ENCODE measurements at regions not wholly inside any gene's neighbourhood (a gene's known extent, or its start where the extent isn't known, plus 50 kb on each side); places are given as distances from the start of the nearest gene placed in this dataset.

DNA sequence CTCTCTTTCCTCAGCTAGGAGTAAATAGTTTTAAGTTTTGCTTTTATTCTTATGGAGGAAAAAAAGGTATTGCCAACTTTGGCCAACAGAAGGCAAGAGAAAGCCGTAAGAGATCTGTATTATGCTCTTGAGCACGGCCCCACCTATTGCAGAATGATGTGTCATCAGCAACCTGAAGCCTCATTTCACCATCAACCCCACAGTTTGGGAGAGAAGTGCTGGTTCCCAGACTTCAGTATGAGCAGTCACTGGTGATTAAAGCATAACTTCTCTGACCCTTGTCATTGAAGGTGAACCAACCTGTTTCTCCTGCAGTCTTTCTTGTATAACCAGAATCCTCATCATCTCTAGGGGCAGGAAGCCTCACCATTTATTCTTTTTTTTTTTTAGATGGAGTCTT is 100.2 kb downstream of the SIPA1L2 start:
- CTCF ChIA-PET, result no interaction called here
- TF ChIP-seq, protein P1, sequence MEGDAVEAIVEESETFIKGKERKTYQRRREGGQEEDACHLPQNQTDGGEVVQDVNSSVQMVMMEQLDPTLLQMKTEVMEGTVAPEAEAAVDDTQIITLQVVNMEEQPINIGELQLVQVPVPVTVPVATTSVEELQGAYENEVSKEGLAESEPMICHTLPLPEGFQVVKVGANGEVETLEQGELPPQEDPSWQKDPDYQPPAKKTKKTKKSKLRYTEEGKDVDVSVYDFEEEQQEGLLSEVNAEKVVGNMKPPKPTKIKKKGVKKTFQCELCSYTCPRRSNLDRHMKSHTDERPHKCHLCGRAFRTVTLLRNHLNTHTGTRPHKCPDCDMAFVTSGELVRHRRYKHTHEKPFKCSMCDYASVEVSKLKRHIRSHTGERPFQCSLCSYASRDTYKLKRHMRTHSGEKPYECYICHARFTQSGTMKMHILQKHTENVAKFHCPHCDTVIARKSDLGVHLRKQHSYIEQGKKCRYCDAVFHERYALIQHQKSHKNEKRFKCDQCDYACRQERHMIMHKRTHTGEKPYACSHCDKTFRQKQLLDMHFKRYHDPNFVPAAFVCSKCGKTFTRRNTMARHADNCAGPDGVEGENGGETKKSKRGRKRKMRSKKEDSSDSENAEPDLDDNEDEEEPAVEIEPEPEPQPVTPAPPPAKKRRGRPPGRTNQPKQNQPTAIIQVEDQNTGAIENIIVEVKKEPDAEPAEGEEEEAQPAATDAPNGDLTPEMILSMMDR (IDR thresholded peaks at IDR 0.05; ENCODE audit: insufficient read depth, low read depth, low read length), result no peak

DNA sequence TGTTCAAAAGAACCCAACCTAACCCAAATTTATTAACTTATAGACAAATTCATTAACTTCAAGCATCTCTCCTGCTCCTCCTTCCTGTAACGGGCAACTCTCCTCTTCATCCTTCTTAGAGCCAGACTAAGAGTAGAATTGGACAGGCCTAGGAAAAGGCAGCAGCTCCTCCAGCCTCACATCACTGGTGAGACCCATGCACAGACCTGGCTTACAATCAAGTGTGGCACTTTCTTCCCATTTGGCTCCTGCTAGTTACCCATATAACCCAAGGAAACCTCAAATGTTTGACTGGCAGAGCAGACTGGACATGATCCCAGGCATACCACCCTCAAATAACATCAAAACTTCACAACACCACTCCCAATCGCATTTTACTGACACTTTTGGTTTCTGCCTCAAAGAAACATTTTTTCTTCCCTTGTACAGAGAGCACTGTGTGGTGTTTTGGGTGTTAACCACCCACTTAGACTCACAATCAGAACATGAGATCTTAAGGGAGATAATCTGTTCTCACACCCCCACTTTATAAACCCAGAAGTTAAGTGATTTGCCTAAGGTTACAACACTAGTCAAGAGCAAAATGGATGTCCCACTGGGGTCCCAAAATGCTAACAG is 101.4 kb downstream of the SIPA1L2 start:
- ChIA-PET CTCF (no interaction called here), POLR2A (no interaction called here)
- Histone ChIP-seq H3K4me3 (ENCODE audit: low read depth, low read length) (no peak overlapping the region), H3K36me3 (ENCODE audit: control insufficient read depth, insufficient read depth, low read length) (no peaks in the 10 kb centered on the region), H3K27me3 (ENCODE audit: control insufficient read depth, insufficient read depth, low read length) (no peaks in the 10 kb centered on the region)
- TF ChIP-seq, protein P1 (IDR thresholded peaks at IDR 0.05; ENCODE audit: insufficient read depth, low read depth, low read length), result no peak
- no peak for DNase-seq (ENCODE audit: low read depth)

More for the DNA sequence above, 100.2 kb downstream of the SIPA1L2 start:
- Histone ChIP-seq H3K27me3 (ENCODE audit: control insufficient read depth, insufficient read depth, low read length) (no peaks in the 10 kb centered on the region), H3K36me3 (ENCODE audit: control insufficient read depth, insufficient read depth, low read length) (no peaks in the 10 kb centered on the region), H3K4me3 (ENCODE audit: low read depth, low read length) (no peak overlapping the region)
- no peak for DNase-seq (ENCODE audit: low read depth)
- POLR2A ChIA-PET, result no interaction called here

DNA sequence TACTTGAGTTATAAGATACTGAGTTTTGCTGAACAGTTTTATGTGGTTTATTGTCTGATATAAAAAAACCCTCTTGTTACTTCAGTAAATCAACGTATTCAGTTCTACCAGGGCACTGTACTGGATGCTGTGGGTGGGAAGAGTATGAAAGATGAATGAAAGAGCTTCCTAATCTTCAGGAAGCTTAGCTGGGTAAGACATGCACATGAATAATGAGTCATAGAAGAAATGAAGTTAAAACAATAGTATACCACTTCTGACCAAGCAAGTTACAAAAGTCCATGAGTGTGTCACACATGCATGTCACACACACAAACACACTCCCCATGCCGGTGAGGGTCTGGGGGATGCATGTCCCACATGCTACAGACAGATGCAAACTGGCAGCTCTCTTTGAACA is 105.9 kb downstream of the SIPA1L2 start:
- POLR2A ChIA-PET, result no interaction called here
- no peak for DNase-seq (ENCODE audit: low read depth)
- no peaks in the 10 kb centered on the region for H3K27me3 ChIP-seq (ENCODE audit: control insufficient read depth, insufficient read depth, low read length)
- no peaks in the 10 kb centered on the region for H3K36me3 ChIP-seq (ENCODE audit: control insufficient read depth, insufficient read depth, low read length)
- CTCF ChIA-PET, result no interaction called here
- TF ChIP-seq, protein P1 (IDR thresholded peaks at IDR 0.05; ENCODE audit: insufficient read depth, low read depth, low read length), result no peak
- no peak overlapping the region for H3K4me3 ChIP-seq (ENCODE audit: low read depth, low read length)

DNA sequence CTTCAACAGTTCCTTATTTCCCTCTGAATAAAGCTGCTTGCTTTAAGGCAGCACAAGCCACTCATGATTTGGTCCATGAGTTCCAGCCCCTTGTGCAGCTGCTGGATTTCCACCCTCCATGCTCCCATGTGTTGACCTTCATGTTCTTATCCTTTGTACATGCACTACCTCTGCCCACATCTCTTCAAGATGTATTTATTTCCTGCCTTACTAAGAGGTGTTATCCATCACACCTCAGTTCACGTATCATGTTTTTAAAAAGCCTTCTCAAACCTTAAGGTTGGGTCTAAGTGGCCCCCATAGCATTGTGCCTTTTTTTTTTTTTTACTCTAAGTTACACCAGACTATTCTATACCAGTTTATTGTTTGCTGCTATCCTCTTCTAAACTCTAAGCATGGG is 107.7 kb downstream of the SIPA1L2 start:
- POLR2A ChIA-PET, result no interaction called here
- TF ChIP-seq, protein P1 (IDR thresholded peaks at IDR 0.05; ENCODE audit: insufficient read depth, low read depth, low read length), result no peak
- CTCF ChIA-PET, result interaction anchor here (1.0 to 1.3 kb wide), 2 partner anchors 13 to 652 kb away, joined by 3 read pairs; no protein-coding TSS in a partner anchor
- H3K4me3 ChIP-seq (ENCODE audit: low read depth, low read length), result no peak overlapping the region
- no peak for DNase-seq (ENCODE audit: low read depth)
- H3K36me3 ChIP-seq (ENCODE audit: control insufficient read depth, insufficient read depth, low read length), result no peaks in the 10 kb centered on the region
- no peaks in the 10 kb centered on the region for H3K27me3 ChIP-seq (ENCODE audit: control insufficient read depth, insufficient read depth, low read length)

DNA sequence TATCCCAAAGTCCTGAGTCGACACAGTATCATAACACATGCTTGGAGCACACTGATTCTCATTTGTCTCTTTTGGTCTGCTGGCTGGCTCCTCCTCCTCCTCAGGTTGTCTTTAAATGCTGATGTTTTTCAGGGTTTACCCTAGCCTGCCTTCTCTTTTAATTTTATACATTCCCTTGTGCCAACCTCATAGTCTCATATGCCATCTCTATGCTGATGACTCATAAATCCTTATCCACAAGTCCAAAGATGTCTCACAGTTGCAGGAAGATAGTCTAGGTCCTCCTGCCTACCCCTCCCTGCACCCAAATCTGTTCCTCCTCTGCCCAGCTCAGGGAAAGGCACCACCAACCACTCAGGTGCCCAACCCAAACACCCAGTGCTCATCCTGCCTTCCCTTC is 108.3 kb downstream of the SIPA1L2 start:
- POLR2A ChIA-PET, result no interaction called here
- Histone ChIP-seq H3K36me3 (ENCODE audit: control insufficient read depth, insufficient read depth, low read length) (no peaks in the 10 kb centered on the region), H3K4me3 (ENCODE audit: low read depth, low read length) (no peak overlapping the region), H3K27me3 (ENCODE audit: control insufficient read depth, insufficient read depth, low read length) (no peaks in the 10 kb centered on the region)
- TF ChIP-seq, protein P1 (IDR thresholded peaks at IDR 0.05; ENCODE audit: insufficient read depth, low read depth, low read length), result no peak
- CTCF ChIA-PET, result interaction anchor here (1.0 to 1.3 kb wide), 2 partner anchors 12 to 651 kb away, joined by 3 read pairs; no protein-coding TSS in a partner anchor
- no peak for DNase-seq (ENCODE audit: low read depth)
